IMR-90 (cell line): ENCODE measurements at regions not wholly inside any gene's neighbourhood (a gene's known extent, or its start where the extent isn't known, plus 50 kb on each side); places are given as distances from the start of the nearest gene placed in this dataset.
A peak's percentile ranks its signal among the peaks of the same experiment; 100 is the strongest.

ENCODE experiments used
- CEBPB ChIP-seq: IDR thresholded peaks from 2 replicates; pipeline ENCODE4 v1.6.1; 2012; ENCODE audit warnings: low read depth, low read length, improper control_type of control experiment
- CTCF ChIP-seq: conservative IDR thresholded peaks from 2 replicates; pipeline ENCODE4 v1.5.1; 2012; ENCODE audit warnings: mild to moderate bottlenecking, low read depth, low read length, improper control_type of control experiment
- MAFK ChIP-seq: IDR thresholded peaks from 2 replicates; pipeline ENCODE4 v1.6.1; 2012; ENCODE audit warnings: low read depth, low read length, improper control_type of control experiment
- POLR2A ChIP-seq: IDR thresholded peaks from 2 replicates; pipeline ENCODE4 v1.6.1; 2012; ENCODE audit warnings: mild to moderate bottlenecking, low read depth, low read length
- RAD21 ChIP-seq: IDR thresholded peaks from 2 replicates; pipeline ENCODE4 v1.6.1; 2012; ENCODE audit warnings: low read length, improper control_type of control experiment
- RFX5 ChIP-seq: IDR thresholded peaks from 2 replicates; pipeline ENCODE4 v1.8.0; 2012; ENCODE audit warnings: low read depth, mild to moderate bottlenecking, low read length, moderate library complexity
- TF ChIP-seq, protein P1 (sequence below): fragments of 150-350 bp; IDR thresholded peaks from 2 replicates; pipeline ENCODE4 v1.6.1; 2017; ENCODE audit warnings: mild to moderate bottlenecking, antibody characterized with exemption, low read length, low read depth

DNA sequence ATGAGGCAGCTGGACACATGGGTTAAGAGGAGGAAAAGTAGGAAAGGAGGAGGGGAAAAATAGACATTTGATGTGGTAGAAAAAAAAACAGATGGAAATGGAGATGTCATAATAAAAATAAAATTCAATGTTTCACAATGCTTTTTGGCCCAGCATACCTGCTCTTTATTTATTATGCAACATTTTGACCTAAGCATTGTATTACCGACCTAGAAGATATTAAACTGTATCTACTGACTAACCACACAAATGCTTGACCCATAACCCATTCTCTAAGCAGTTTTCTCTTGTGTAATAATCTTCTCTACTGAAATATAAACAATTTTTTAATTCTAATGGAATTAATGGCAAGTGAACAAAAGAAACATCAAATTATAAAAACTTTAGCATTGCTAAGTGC lies 362.3 kb downstream of the FBXO15 start:
- no peak for TF ChIP-seq MAFK
- TF ChIP-seq, protein P1, sequence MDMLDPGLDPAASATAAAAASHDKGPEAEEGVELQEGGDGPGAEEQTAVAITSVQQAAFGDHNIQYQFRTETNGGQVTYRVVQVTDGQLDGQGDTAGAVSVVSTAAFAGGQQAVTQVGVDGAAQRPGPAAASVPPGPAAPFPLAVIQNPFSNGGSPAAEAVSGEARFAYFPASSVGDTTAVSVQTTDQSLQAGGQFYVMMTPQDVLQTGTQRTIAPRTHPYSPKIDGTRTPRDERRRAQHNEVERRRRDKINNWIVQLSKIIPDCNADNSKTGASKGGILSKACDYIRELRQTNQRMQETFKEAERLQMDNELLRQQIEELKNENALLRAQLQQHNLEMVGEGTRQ: no peak
- TF ChIP-seq POLR2A: no peak
- no peak for TF ChIP-seq CTCF
- TF ChIP-seq RAD21: no peak
- peak; percentile 61 for TF ChIP-seq CEBPB
- no peak for TF ChIP-seq RFX5
